CD4-positive, alpha-beta T cell (primary cell): ENCODE measurements at regions not wholly inside any gene's neighbourhood (a gene's known extent, or its start where the extent isn't known, plus 50 kb on each side); places are given as distances from the start of the nearest gene placed in this dataset.

Experiments
- ATAC-seq: fragments of 200-7000 bp; cut with Tn5 transposase; one replicate; pipeline ENCODE4 v1.10.0; 2022; ENCODE audit warnings: mild to moderate bottlenecking; ENCODE audit not compliant: poor library complexity
- CTCF ChIA-PET: fragments of 350-600 bp; sonication (Branson Sonifier 250); formaldehyde crosslinking; loops from one replicate; lab custom pipeline; 2021; ENCODE audit warnings: antibody characterized with exemption, inconsistent platforms; lab: Charles Lee
- POLR2A ChIA-PET: fragments of 350-600 bp; sonication (Branson Sonifier 250); formaldehyde crosslinking; loops from one replicate; lab custom pipeline; 2021; ENCODE audit warnings: antibody characterized with exemption, inconsistent platforms; lab: Charles Lee
- DNase-seq, 14 experiments: peaks; one replicate each; pipeline ENCODE4 v3.0.0-alpha.2; 2013 to 2020; ENCODE audit warnings: mixed read lengths in 2 of 14
- H3K27ac ChIP-seq, 2 donors: one replicate each; pipeline versions ENCODE4 v1.5.1 to v1.7.0; 2013; ENCODE audit warnings: low read length in 2 of 2, low read depth in 1 of 2, mild to moderate bottlenecking in 1 of 2
- H3K27me3 ChIP-seq, 2 experiments: 1 replicate in 1 of 2; 2 replicates in 1 of 2; pipeline versions ENCODE4 v1.6.1 to v1.7.0; 2013; ENCODE audit warnings: low read length in 2 of 2, control low read depth in 1 of 2, mild to moderate bottlenecking in 1 of 2, moderate library complexity in 1 of 2; ENCODE audit not compliant: insufficient read depth in 2 of 2, control insufficient read depth in 1 of 2
- H3K36me3 ChIP-seq: one replicate; pipeline ENCODE4 v1.6.1; 2013; ENCODE audit warnings: low read length, control low read depth; ENCODE audit not compliant: insufficient read depth
- H3K4me1 ChIP-seq: one replicate; pipeline ENCODE4 v1.6.1; 2013; ENCODE audit warnings: low read length, control low read depth; ENCODE audit not compliant: insufficient read depth
- H3K4me3 ChIP-seq: one replicate; pipeline ENCODE4 v1.5.1; 2013; ENCODE audit warnings: mild to moderate bottlenecking, low read length, moderate library complexity
- H3K9me3 ChIP-seq, 2 experiments: 1 replicate in 1 of 2; 2 replicates in 1 of 2; pipeline versions ENCODE4 v1.6.1 to v1.7.0; 2013; ENCODE audit warnings: low read length in 2 of 2, mild to moderate bottlenecking in 2 of 2, control low read depth in 1 of 2, moderate library complexity in 1 of 2; ENCODE audit not compliant: control insufficient read depth in 1 of 2, insufficient read depth in 1 of 2
- H3K27ac Mint-ChIP-seq: one replicate; pipeline ENCODE4 v1.8.0; 2020; ENCODE audit warnings: mixed read lengths
- H3K27me3 Mint-ChIP-seq: one replicate; pipeline ENCODE4 v1.8.0; 2021; ENCODE audit warnings: mixed read lengths
- H3K36me3 Mint-ChIP-seq: one replicate; pipeline ENCODE4 v1.8.0; 2021; ENCODE audit warnings: low read depth, mixed read lengths
- H3K4me1 Mint-ChIP-seq: one replicate; pipeline ENCODE4 v1.8.0; 2021; ENCODE audit warnings: low read depth, mixed read lengths
- H3K4me3 Mint-ChIP-seq: one replicate; pipeline ENCODE4 v1.8.0; 2020; ENCODE audit warnings: mild to moderate bottlenecking, mixed read lengths
- H3K9me3 Mint-ChIP-seq: one replicate; pipeline ENCODE4 v1.8.0; 2020; ENCODE audit warnings: mixed read lengths
- intact Hi-C, 2 experiments: fragments of 100-400 bp; cut with DNase I in 1 of 2; cut with micrococcal nuclease in 1 of 2; formaldehyde crosslinking; loops; one replicate each; pipeline versions ENCODE4 v1.15.1 to v1.9.0; 2023 to 2025; cut with DNase I, micrococcal nuclease
- TF ChIP-seq, protein P1 (sequence below): fragments of 200-600 bp; IDR thresholded peaks from one replicate; pipeline ENCODE4 v1.8.0; 2022; ENCODE audit warnings: antibody characterized with exemption, mild to moderate bottlenecking

DNA sequence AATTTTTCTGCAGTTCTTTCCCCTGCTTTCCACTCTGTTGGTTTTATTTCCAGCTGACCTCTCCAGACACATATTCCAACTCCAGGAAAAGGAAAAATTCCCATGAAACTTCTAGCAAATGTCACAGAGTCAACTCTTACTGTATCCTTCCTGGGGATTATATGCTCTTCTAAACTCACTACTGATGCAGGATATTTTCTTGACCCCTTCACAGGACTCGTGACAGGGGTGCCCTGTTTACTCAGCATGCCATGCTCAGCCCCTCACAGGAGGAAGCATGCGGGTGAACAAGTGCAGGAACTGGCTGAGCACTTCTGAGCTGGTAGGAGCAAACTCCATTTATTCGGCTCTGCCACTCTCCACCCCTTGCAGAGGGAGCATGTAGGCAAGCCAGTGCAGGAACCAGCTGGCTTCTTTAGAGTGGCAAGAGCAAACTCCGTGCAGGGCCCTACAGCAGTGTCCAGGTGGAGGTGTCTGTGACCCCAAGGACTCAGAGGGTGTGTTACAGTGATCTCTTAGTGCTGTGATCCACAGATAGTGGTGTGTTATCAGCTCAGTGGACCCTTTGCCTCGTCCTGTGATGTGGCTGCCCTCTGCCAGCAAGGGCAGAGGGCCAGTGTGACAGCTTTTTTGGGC is 413.6 kb upstream of the GRM7 start:
- CTCF ChIA-PET: no interaction called here

DNA sequence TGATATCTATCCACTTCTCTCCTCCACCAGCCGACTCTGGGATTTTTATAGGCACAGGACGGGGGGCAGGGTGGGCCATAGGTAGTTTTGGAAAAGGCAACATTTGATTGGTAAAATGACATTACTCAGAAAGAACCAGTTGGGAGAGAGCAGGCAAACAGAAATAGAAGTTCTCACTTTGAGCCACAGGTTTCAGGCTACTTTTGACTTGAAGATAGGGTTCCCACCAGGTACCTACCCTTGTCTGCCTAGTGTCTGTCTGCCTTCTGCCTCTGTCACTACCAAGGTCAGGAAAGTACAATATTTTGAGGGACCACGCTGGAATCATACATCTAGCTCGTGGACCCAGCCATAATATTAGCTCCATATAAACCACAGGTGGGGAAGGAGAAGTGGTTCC is 412.9 kb upstream of the GRM7 start:
- Histone ChIP-seq H3K4me3 (no peak overlapping the region), H3K27ac (no peak overlapping the region), H3K36me3 (no peaks in the 10 kb centered on the region), H3K9me3 (peaks cover 0 to 7% of the 10 kb centered on the region in 2 experiments), H3K27me3 (no peaks in the 10 kb centered on the region), H3K4me1 (no peaks in the 10 kb centered on the region)
- POLR2A ChIA-PET: no interaction called here
- TF ChIP-seq, protein P1, sequence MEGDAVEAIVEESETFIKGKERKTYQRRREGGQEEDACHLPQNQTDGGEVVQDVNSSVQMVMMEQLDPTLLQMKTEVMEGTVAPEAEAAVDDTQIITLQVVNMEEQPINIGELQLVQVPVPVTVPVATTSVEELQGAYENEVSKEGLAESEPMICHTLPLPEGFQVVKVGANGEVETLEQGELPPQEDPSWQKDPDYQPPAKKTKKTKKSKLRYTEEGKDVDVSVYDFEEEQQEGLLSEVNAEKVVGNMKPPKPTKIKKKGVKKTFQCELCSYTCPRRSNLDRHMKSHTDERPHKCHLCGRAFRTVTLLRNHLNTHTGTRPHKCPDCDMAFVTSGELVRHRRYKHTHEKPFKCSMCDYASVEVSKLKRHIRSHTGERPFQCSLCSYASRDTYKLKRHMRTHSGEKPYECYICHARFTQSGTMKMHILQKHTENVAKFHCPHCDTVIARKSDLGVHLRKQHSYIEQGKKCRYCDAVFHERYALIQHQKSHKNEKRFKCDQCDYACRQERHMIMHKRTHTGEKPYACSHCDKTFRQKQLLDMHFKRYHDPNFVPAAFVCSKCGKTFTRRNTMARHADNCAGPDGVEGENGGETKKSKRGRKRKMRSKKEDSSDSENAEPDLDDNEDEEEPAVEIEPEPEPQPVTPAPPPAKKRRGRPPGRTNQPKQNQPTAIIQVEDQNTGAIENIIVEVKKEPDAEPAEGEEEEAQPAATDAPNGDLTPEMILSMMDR: no peak
- H3K9me3 Mint-ChIP-seq: peaks cover 2% of the 10 kb centered on the region
- H3K36me3 Mint-ChIP-seq: no peaks in the 10 kb centered on the region
- no peak overlapping the region for H3K27ac Mint-ChIP-seq
- H3K4me3 Mint-ChIP-seq: no peak overlapping the region
- CTCF ChIA-PET: no interaction called here
- no peaks in the 10 kb centered on the region for H3K4me1 Mint-ChIP-seq
- no peaks in the 10 kb centered on the region for H3K27me3 Mint-ChIP-seq
- intact Hi-C loops: no loop called here
- no peak for DNase-seq
- ATAC-seq: no peak

More for the DNA sequence above, 413.6 kb upstream of the GRM7 start:
- Mint-ChIP-seq H3K27me3 (no peaks in the 10 kb centered on the region), H3K9me3 (peaks cover 3% of the 10 kb centered on the region), H3K36me3 (no peaks in the 10 kb centered on the region), H3K27ac (no peak overlapping the region), H3K4me3 (no peak overlapping the region), H3K4me1 (no peaks in the 10 kb centered on the region)
- ATAC-seq: no peak
- no peaks in the 10 kb centered on the region for H3K4me1 ChIP-seq
- DNase-seq: no peak
- H3K4me3 ChIP-seq: no peak overlapping the region
- H3K27me3 ChIP-seq: no peaks in the 10 kb centered on the region
- POLR2A ChIA-PET: no interaction called here
- intact Hi-C loops: no loop called here
- TF ChIP-seq, protein P1: no peak
- H3K27ac ChIP-seq: no peak overlapping the region
- no peaks in the 10 kb centered on the region for H3K36me3 ChIP-seq
- H3K9me3 ChIP-seq: peaks cover 0 to 7% of the 10 kb centered on the region in 2 experiments

DNA sequence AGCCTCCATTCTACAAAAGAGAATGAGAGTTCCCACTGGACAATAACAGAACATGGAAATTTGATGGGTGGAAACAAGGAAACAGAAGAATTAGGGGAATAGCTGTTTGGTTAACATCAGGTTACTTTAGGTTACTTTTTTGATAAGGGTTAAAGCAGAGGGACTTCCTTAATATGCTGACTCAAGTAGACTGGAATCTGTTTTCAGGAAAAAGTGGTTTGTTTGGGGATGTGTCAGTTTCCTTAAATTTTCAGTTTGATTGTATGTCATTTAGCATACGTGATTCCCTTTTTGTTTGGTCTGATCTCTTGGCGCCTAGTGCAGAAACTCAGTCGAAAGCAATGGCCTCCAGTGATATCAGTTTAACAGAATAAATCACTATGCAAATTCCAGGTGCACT is 411.8 kb upstream of the GRM7 start:
- Mint-ChIP-seq H3K4me1 (no peaks in the 10 kb centered on the region), H3K27ac (no peak overlapping the region), H3K27me3 (no peaks in the 10 kb centered on the region), H3K9me3 (peaks cover 2% of the 10 kb centered on the region), H3K36me3 (no peaks in the 10 kb centered on the region), H3K4me3 (no peak overlapping the region)
- no peaks in the 10 kb centered on the region for H3K4me1 ChIP-seq
- DNase-seq (no peak), ATAC-seq (no peak)
- no peaks in the 10 kb centered on the region for H3K27me3 ChIP-seq
- no peaks in the 10 kb centered on the region for H3K36me3 ChIP-seq
- ChIA-PET POLR2A (no interaction called here), CTCF (no interaction called here)
- no peak overlapping the region for H3K4me3 ChIP-seq
- intact Hi-C loops: no loop called here
- TF ChIP-seq, protein P1: no peak
- H3K9me3 ChIP-seq: peaks cover 0 to 7% of the 10 kb centered on the region in 2 experiments
- H3K27ac ChIP-seq: no peak overlapping the region
